ENCODE measurements at regions not wholly inside any gene's neighbourhood (a gene's known extent, or its start where the extent isn't known, plus 50 kb on each side); places are given as distances from the start of the nearest gene placed in this dataset.
"Not testable (repeated sequence)": the region's sequence is repeated elsewhere in the genome, so short reads cannot be mapped to it uniquely, and the experiment has no call there.

DNA sequence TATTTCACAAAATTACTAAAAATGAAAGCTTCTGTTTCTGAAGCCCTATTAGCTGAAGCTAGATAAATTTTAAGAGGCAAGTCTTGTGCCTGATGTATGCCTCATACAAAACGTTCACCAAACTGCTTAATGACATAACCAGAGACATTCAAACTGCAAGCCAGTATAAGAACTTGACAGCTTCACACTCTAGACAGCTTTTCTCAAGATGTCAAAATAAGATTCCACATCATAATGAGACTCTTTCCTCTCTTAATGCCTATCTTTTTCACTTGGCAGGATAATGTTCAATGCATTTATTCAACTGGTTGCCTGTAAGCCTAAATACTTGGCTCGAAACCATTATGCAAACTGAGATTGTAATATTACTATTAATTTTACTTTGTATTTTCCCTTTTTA, 424.0 kb downstream of the LTN1 start:
- no peak overlapping the region for H3K4me3 ChIP-seq (ENCODE audit: low read depth, low read length)
- TF ChIP-seq, protein P1, sequence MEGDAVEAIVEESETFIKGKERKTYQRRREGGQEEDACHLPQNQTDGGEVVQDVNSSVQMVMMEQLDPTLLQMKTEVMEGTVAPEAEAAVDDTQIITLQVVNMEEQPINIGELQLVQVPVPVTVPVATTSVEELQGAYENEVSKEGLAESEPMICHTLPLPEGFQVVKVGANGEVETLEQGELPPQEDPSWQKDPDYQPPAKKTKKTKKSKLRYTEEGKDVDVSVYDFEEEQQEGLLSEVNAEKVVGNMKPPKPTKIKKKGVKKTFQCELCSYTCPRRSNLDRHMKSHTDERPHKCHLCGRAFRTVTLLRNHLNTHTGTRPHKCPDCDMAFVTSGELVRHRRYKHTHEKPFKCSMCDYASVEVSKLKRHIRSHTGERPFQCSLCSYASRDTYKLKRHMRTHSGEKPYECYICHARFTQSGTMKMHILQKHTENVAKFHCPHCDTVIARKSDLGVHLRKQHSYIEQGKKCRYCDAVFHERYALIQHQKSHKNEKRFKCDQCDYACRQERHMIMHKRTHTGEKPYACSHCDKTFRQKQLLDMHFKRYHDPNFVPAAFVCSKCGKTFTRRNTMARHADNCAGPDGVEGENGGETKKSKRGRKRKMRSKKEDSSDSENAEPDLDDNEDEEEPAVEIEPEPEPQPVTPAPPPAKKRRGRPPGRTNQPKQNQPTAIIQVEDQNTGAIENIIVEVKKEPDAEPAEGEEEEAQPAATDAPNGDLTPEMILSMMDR (IDR thresholded peaks at IDR 0.05; ENCODE audit: borderline replicate concordance, insufficient read depth, low read depth, low read length) = no peak

DNA sequence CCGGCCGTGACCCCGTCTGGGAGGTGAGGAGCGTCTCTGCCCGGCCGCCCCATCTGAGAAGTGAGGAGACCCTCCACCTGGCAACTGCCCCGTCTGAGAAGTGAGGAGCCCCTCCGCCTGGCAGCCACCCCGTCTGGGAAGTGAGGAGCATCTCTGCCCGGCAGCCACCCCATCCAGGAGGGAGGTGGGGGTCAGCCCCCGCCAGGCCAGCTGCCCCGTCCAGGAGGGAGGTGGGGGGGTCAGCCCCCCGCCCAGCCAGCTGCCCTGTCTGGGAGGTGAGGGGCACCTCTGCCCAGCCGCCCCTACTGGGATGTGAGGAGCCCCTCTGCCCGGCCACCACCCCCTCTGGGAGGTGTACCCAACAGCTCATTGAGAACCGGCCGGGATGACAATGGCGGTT, 428.7 kb downstream of the LTN1 start:
- not testable (repeated sequence) for H3K4me3 ChIP-seq (ENCODE audit: low read depth, low read length)

DNA sequence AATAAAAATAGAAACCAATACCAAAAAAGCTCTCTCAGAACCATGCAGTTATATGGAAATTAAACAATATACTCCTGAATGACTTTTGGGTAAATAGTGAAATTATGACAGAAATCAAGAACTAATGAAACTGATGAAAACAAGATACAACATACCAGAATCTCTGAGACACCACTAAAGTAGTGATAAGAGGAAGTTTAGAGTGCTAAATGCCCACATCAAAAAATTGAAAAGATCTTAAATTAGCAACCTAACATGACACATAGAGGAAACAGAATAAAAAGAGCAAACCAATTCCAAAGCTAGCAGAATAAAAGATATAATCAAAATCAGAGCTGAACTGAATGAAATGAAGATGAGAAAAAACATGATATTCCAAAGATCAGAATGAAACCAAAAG, 430.9 kb downstream of the LTN1 start:
- no peak overlapping the region for H3K4me3 ChIP-seq (ENCODE audit: low read depth, low read length)
- TF ChIP-seq, protein P1 (IDR thresholded peaks at IDR 0.05; ENCODE audit: borderline replicate concordance, insufficient read depth, low read depth, low read length) = no peak

DNA sequence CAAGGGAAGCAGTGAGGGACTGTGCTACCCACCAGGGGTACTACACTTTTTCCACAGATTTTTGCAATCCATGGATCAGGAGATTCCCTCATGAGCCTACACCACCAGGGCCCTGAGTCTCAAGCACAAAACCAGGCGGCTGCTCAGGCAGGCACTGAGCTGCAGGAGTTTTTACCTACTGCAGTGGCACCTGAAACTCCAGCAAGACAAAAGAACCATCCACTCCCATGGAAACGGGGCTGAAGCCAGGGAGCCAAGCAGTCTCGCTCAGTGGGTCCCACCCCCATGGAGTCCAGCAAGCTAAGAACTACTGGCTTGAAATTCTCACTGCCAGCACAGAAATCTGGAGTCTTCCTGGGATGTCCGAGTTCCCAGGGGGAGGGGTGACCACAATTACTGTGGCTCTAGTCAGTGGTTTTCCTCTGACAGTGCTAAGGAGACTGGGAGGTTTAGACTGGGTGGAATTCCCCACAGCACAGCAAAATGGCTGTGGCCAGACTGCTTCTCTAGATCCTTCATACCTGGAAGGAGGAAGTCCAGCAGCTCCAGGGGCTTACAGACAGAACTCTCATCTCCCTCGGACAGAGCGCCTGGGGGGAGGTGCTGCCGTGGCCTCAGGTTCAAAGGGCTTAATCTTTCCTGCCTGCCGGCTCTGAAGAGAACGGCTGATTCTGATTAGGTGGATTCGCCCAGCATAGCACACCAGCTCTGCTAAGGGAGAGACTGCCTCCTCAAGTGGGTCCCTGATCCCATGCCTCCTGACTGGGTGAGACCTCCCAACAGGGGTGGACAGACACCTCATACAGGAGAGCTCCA, 437.8 kb downstream of the LTN1 start:
- no peak overlapping the region for H3K4me3 ChIP-seq (ENCODE audit: low read depth, low read length)
- TF ChIP-seq, protein P1 (IDR thresholded peaks at IDR 0.05; ENCODE audit: borderline replicate concordance, insufficient read depth, low read depth, low read length) = no peak

DNA sequence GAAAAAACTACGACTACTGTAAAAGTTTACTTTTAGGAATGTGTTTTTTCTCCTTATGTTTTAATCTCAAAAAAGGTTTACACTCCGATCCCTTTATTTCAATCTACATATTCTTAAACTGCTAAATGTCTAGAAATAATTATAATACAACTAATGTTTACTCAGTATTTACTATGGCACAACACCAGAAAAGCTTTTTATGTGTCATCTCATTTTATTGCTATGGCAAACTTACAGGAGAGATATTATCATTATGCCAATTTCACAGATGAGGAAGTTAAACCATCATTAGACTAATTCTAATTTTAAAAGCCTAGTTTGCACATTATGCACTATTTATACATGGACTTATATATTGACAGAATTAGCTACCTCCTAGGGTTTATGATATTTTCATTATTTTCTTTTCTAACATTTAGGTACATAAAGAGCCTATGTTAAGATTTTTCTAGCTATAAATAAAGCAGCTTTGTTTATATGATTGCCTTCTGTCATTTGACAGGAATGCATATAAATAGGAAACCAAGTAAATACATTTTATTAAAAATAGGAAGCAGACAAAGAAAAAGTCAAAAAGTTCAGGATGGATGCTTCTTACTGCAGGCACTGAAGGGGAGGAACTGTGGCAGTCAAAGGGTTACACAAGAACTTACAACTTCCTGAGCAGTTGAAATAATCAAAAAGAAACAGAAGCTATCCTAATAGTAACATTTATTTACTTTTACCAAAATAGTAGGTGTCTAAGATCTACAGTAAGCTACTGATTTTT, 442.4 kb downstream of the LTN1 start:
- TF ChIP-seq, protein P1 (IDR thresholded peaks at IDR 0.05; ENCODE audit: borderline replicate concordance, insufficient read depth, low read depth, low read length) = no peak
- no peak overlapping the region for H3K4me3 ChIP-seq (ENCODE audit: low read depth, low read length)

DNA sequence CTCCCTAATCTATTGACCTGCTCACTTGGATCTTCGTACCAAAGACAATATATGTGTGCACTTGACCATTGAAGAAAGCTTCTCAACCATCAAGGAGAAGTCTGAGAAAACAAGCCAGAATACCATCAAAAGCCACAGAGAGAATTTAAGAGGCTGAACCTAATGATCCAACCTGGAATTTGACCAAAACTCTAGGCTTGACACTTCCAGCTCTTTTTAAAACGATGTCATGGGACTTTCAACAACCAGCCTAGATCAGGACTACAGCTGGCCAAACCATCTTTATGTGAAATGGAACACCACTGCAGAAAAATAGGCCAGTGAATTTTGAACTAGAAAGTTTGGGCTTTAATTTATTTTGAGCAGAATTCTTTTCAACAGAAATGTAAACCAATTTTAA, 444.4 kb downstream of the LTN1 start:
- TF ChIP-seq, protein P1 (IDR thresholded peaks at IDR 0.05; ENCODE audit: borderline replicate concordance, insufficient read depth, low read depth, low read length) = no peak
- H3K4me3 ChIP-seq (ENCODE audit: low read depth, low read length) = no peak overlapping the region

DNA sequence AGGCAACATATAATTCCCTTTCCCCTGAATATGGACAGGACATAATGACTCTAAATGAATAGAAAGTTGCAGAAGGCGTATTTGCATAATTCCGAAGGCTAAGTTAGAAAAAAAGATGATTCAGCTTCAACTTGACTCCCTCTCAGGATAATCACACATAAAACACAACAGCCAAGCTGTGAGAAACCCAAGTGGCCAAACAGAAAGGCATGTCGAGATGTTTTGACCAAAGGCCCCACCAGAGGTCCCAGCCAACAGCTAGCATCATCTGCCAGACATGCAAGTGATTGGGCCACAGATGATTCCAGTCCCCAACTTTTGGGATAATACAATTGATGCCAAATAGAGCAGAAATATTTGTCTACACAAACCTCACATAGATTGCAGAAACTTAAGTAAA, 444.9 kb downstream of the LTN1 start:
- TF ChIP-seq, protein P1 (IDR thresholded peaks at IDR 0.05; ENCODE audit: borderline replicate concordance, insufficient read depth, low read depth, low read length) = no peak
- no peak overlapping the region for H3K4me3 ChIP-seq (ENCODE audit: low read depth, low read length)
